Spinal cord (tissue), 9 donors: ENCODE measurements at regions not wholly inside any gene's neighbourhood (a gene's known extent, or its start where the extent isn't known, plus 50 kb on each side); places are given as distances from the start of the nearest gene placed in this dataset.
"Not testable (repeated sequence)": the region's sequence is repeated elsewhere in the genome, so short reads cannot be mapped to it uniquely, and the experiment has no call there.

Source experiments
- DNase-seq, 6 donors: peaks; one replicate each; pipeline versions ENCODE4 v3.0.0 to v3.0.0-alpha.2; 2013 to 2015; ENCODE audit warnings: low spot score in 6 of 6, low read depth in 4 of 6
- H3K27ac ChIP-seq: one replicate; pipeline ENCODE4 v1.5.1; 2013; ENCODE audit warnings: low read depth, low read length, control low read depth
- H3K27me3 ChIP-seq: one replicate; pipeline ENCODE4 v1.6.1; 2013; ENCODE audit warnings: low read length; ENCODE audit not compliant: control insufficient read depth, insufficient read depth
- H3K36me3 ChIP-seq: one replicate; pipeline ENCODE4 v1.6.1; 2013; ENCODE audit warnings: low read length; ENCODE audit not compliant: control insufficient read depth, insufficient read depth
- H3K4me1 ChIP-seq: one replicate; pipeline ENCODE4 v1.6.1; 2013; ENCODE audit warnings: low read length; ENCODE audit not compliant: control insufficient read depth, insufficient read depth
- H3K4me3 ChIP-seq: one replicate; pipeline ENCODE4 v1.5.1; 2013; ENCODE audit warnings: low read depth, low read length, control low read depth
- H3K9me3 ChIP-seq: one replicate; pipeline ENCODE4 v1.6.1; 2013; ENCODE audit warnings: low read length; ENCODE audit not compliant: control insufficient read depth, insufficient read depth
- WGBS: methylation state at CpG from one replicate; pipeline ENCODE4 v1.1.5; 2013; ENCODE audit warnings: missing lambda C conversion rate; ENCODE audit not compliant: insufficient coverage; 5-methylcytosine and 5-hydroxymethylcytosine counted together
- donor health status: healthy.

DNA sequence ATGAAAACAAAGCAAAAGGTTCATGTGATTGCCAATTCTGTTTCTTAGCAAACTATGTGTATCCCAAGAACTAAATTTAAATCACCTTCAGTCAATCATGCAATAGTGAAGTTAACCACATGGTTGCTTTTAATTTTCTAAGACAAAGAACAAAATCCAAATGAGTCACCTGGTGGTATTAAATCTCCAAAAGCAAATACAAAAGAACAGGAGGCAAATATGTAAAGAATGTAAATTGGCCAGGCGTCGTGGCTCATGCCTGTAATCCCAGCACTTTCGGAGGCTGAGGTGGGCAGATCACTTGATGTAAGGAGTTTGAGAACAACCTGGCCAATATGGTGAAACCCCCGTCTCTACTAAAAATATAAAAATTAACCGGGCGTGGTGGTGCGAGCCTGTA is 54.2 kb upstream of the PIK3R4 start:
- Histone ChIP-seq H3K27ac (no peak overlapping the region), H3K36me3 (no peaks in the 10 kb centered on the region), H3K4me3 (no peak overlapping the region), H3K9me3 (no peaks in the 10 kb centered on the region), H3K4me1 (no peaks in the 10 kb centered on the region), H3K27me3 (no peaks in the 10 kb centered on the region)
- WGBS = 95% methylated on average over 4 of the region's 7 CpGs
- DNase-seq = no peak

DNA sequence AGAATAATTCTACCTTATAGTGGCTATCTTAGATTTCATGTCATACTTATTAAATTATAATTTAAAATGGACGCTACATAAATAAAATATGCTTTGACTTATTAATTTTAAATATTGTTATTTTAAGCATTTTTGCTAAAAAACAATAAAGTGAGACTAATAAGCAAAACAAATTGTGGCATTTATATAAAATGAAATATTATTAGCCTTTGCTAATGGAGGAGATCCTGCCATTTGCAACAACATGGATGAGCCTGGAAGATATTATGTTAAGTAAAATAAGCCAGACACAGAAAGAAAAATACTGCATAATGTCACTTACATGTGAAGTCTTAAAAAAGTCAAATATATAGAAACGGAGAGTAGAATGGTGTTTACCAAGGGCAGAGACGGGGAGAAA is 54.8 kb upstream of the PIK3R4 start:
- no peaks in the 10 kb centered on the region for H3K9me3 ChIP-seq
- H3K4me3 ChIP-seq = no peak overlapping the region
- no peaks in the 10 kb centered on the region for H3K4me1 ChIP-seq
- DNase-seq = no peak
- no peak overlapping the region for H3K27ac ChIP-seq
- H3K27me3 ChIP-seq = no peaks in the 10 kb centered on the region
- H3K36me3 ChIP-seq = no peaks in the 10 kb centered on the region
- no CpG with 5 or more reads among the region's 3 CpGs for WGBS

DNA sequence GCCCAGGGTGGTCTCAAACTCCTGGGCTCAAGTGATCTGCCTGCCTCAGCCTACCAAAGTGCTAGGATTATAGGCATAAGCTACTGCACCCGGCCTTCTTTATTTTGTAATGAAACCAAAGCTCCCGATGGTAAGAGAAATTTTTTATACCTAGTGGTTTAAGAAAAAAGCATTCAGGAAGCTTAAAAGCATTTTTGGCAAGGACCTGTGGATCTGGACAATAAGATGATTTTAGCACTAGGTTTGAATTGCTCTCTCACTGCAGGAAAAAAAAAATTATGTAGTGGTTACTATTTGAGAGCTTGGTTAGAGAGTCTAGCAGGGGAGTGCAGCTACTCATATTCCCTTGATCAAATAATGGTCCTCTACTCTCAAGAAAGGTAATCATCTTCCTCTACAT is 64.9 kb upstream of the PIK3R4 start:
- no peak for DNase-seq
- Histone ChIP-seq H3K9me3 (peaks cover 2% of the 10 kb centered on the region), H3K4me1 (no peaks in the 10 kb centered on the region), H3K36me3 (no peaks in the 10 kb centered on the region), H3K27me3 (no peaks in the 10 kb centered on the region), H3K4me3 (no peak overlapping the region), H3K27ac (no peak overlapping the region)
- WGBS = no CpG with 5 or more reads among the region's 2 CpGs

DNA sequence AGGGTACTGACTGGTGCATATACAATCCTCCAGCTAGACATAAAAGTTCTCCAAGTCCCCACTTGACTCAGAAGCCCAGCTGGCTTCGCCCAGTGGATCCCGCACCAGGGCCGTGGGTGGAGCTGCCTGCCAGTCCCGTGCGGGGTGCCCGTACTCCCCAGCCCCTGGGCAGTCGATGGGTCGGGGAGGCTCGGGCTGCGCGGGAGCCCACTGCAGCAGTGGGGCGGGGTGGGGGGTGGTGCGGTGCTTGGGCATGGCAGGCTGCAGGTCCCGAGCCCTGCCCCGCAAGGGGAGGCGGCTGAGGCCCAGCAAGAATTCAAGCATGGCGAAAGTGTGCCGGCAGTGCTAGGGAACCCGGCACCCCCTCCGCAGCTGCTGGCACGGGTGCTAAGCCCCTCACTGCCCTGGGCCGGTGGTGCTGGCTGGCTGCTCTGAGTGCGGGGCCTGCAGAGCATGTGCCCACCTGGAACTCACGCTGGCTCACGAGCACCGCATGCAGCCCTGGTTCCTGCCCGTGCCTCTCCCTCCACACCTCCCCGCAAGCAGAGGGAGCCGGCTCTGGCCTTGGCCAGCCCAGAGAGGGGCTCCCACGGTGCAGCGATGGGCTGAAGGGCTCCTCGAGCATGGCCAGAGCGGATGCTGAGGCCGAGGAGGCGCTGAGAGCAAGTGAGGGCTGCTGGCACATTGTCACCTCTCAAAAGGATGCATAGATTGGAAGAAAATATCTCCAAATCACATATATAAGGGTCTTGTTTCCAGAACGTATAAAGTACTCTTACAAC is 68.3 kb upstream of the PIK3R4 start:
- Histone ChIP-seq H3K4me1 (no peaks in the 10 kb centered on the region), H3K27ac (no peak overlapping the region), H3K36me3 (no peaks in the 10 kb centered on the region), H3K27me3 (no peaks in the 10 kb centered on the region), H3K9me3 (peaks cover 2% of the 10 kb centered on the region), H3K4me3 (no peak overlapping the region)
- no peak for DNase-seq
- 94% methylated on average over 29 of the region's 36 CpGs for WGBS

DNA sequence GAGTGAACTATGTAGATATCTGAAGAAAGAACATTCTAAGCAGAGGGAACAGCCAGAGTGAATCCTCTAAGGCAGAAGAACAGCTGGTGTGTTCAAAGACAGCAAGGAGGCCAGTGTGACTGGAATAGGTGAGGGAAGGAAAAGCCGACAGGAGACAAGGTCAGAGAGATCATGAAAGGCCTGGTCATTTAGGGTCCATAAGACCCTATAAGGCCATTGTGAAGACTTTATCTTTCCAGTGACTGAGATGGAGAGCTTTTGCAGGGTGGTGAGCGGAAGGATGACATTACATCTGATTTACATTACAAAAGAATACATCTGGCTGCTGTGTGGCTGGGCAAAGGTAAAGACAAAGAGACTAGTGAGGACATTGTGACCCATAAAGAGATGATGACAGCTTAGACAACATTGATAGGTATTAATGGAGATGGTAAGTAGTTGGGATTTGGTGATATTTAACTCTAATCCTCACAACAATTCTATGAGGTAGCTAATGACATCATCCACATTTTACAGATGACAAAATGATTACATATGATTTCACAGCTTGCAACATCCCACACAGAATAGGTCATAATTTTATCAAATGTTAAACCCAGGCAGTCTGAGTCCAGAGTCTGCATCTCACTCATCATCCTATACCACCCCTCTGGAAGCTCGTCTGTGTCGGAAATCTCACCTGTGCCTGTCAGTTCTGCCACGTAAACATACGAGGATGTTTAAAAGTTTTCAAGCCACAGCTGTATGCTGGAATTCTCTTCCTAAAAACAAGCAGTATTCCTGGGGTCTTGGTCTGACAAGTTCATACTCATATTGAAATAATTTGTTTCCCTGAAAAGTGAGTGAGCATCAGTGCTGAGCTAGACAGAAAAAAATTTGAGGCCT is 70.2 kb upstream of the PIK3R4 start:
- Histone ChIP-seq H3K27me3 (no peaks in the 10 kb centered on the region), H3K36me3 (no peaks in the 10 kb centered on the region), H3K9me3 (no peaks in the 10 kb centered on the region), H3K4me1 (no peaks in the 10 kb centered on the region), H3K27ac (no peak overlapping the region), H3K4me3 (no peak overlapping the region)
- no peak for DNase-seq
- 86% methylated on average over 2 of the region's 6 CpGs for WGBS

DNA sequence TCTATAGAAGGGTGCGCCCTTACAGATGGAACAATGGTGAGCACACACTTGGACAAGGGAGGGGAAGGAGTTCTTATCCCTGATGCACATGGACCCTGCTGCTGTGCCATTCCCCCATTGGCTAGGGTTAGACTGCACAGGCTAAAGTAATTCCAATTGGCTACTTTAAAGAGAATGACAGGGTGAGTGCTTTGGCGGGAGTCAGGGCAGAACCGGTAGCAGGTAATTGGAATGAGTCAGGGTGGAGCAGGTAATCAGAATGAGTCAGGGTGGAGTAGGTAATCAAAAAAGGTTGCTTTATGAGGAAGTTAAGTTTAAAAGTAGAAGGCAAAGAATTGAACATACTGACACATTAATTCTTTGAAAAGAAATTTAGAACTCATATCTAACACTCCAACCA is 71.4 kb upstream of the PIK3R4 start:
- not testable (repeated sequence) for H3K27me3 ChIP-seq, H3K4me3 ChIP-seq, H3K27ac ChIP-seq, H3K36me3 ChIP-seq, H3K4me1 ChIP-seq, DNase-seq, H3K9me3 ChIP-seq
- 83% methylated on average over 2 of the region's 3 CpGs for WGBS

DNA sequence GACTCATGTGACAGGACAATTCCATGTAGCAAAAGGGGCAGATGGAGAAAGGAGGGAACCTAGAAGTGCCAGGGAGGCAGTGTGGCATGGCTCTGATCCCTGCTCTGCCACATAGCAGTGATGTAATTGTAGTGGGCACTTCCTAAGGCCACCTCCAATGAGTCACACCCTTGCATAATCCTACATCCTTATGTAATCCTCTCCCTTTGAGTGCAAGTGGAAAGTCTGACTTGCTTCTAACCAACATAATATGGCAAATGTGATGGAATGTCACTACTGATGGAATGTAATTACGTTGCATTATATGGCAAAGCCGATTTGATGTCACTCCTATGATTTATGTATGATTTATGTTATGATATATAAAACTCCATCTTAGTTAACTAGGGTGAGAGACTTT is 72.9 kb upstream of the ATP2C1 start:
- H3K4me1 ChIP-seq = no peaks in the 10 kb centered on the region
- no CpG with 5 or more reads among the region's 2 CpGs for WGBS
- H3K27ac ChIP-seq = no peak overlapping the region
- no peaks in the 10 kb centered on the region for H3K36me3 ChIP-seq
- no peak overlapping the region for H3K4me3 ChIP-seq
- H3K27me3 ChIP-seq = no peaks in the 10 kb centered on the region
- no peaks in the 10 kb centered on the region for H3K9me3 ChIP-seq
- no peak for DNase-seq

DNA sequence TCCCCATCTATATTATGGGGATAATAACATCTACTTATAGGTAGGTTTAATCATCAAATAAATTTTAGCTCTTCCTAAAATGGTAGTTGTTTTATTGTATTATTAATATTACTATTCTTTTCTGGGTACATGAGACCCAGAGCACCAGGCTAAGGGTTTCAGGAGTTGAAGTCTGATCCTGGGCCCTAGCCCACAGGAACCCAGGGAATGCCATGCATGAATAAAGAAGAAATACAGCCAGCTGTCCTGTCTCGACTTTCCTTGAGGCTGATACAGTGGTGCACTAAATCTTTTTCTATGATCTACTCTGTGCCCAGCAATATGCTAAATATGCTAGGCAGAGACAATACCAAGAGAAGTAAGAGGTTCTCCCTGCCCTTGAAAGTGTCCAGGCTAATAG is 72.1 kb upstream of the ATP2C1 start:
- WGBS = 78% methylated on average over 1 of the region's 1 CpG
- DNase-seq = no peak
- Histone ChIP-seq H3K36me3 (no peaks in the 10 kb centered on the region), H3K27ac (no peak overlapping the region), H3K4me1 (no peaks in the 10 kb centered on the region), H3K9me3 (no peaks in the 10 kb centered on the region), H3K27me3 (no peaks in the 10 kb centered on the region), H3K4me3 (no peak overlapping the region)

DNA sequence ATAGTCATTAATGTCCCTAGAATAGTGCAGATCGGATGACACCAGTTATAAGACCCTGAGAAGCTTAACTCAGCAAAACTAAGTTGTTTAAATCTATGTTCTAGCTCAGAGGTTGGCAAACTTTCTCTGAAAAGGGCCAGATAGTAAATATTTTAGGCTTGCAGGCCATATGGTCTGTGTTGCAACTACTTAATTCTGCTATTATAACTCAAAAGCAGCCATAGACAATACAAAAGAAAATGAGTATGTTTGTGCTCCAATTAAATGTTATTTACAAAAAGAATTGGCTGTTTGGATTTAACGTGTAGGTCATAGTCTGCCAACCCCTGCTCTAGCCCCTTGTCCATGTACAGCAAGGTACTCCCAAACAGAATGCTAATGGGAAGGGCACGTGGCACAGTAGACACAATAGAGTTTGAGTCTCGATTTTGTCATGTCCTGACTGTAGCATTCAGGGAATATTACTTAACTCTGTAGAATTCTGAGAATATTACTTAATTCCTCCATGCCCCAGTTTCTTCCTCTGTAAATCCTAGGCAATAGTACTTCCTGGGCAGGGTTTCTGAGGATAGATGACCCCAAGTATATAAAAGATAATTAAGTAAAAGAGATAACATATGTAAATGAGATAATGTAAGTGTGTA is 70.5 kb upstream of the ATP2C1 start:
- Histone ChIP-seq H3K27ac (no peak overlapping the region), H3K36me3 (no peaks in the 10 kb centered on the region), H3K27me3 (no peaks in the 10 kb centered on the region), H3K4me3 (no peak overlapping the region), H3K4me1 (no peaks in the 10 kb centered on the region), H3K9me3 (no peaks in the 10 kb centered on the region)
- WGBS = 100% methylated on average over 1 of the region's 4 CpGs
- no peak for DNase-seq
